ENCODE measurements at regions not wholly inside any gene's neighbourhood (a gene's known extent, or its start where the extent isn't known, plus 50 kb on each side); places are given as distances from the start of the nearest gene placed in this dataset.
"Not testable (repeated sequence)": the region's sequence is repeated elsewhere in the genome, so short reads cannot be mapped to it uniquely, and the experiment has no call there.

DNA sequence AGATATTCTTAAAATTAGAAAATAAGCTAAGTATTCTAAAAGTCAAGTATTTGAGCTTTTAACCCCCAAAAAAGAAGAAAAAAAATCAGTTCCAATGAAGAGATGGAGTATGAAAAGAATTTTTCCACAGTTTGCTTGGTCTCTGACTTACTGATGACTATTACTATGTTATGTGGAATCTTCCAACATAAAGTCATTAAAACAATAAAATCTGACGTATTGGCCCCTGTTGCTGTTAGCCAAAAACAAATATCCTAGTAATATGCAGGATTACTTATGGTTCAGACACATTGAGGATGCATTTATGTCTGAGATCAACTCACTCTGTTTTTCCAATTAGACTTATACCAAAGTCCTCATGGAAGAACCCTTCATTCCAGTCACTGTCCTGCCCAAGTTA lies 517.2 kb upstream of the ADGRL3 start:
- no peak overlapping the region for H3K4me3 ChIP-seq (ENCODE audit: low read length)
- no peak overlapping the region for H3K23ac ChIP-seq (ENCODE audit: low read length)
- no peak overlapping the region for H3K4me2 ChIP-seq (ENCODE audit: low read length)
- WGBS (ENCODE audit: extremely low coverage, insufficient coverage, low lambda C conversion rate) = no CpG with 5 or more reads among the region's 1 CpG
- no peaks in the 10 kb centered on the region for H3K79me2 ChIP-seq (ENCODE audit: control insufficient read depth, insufficient read depth, low read length)
- H2BK120ac ChIP-seq (ENCODE audit: low read depth, low read length) = no peak overlapping the region
- no peak overlapping the region for H4K8ac ChIP-seq (ENCODE audit: low read depth, low read length)
- DNase-seq = no peak
- H2BK5ac ChIP-seq (ENCODE audit: low read length) = no peak overlapping the region
- no peak overlapping the region for H2AK5ac ChIP-seq (ENCODE audit: low read length)
- H4K5ac ChIP-seq (ENCODE audit: low read length) = no peak overlapping the region
- no peak overlapping the region for H3K4ac ChIP-seq (ENCODE audit: low read depth, low read length)
- H2BK15ac ChIP-seq (replicated peaks; ENCODE audit: low read depth) = no peak overlapping the region
- no peak overlapping the region for H3K18ac ChIP-seq (ENCODE audit: low read length)
- H3K79me1 ChIP-seq (ENCODE audit: low read length) = no peaks in the 10 kb centered on the region
- H3K36me3 ChIP-seq (ENCODE audit: control insufficient read depth, insufficient read depth, low read length) = no peaks in the 10 kb centered on the region
- no peak overlapping the region for H3K9ac ChIP-seq (ENCODE audit: low read length)
- H3K4me1 ChIP-seq (ENCODE audit: control insufficient read depth, low read depth, low read length) = no peaks in the 10 kb centered on the region
- no peak overlapping the region for H3K27ac ChIP-seq (ENCODE audit: low read depth, low read length)
- H3K56ac ChIP-seq (ENCODE audit: low read length) = no peak overlapping the region
- no peaks in the 10 kb centered on the region for H3K27me3 ChIP-seq (ENCODE audit: insufficient read depth, low read length, poor library complexity)

DNA sequence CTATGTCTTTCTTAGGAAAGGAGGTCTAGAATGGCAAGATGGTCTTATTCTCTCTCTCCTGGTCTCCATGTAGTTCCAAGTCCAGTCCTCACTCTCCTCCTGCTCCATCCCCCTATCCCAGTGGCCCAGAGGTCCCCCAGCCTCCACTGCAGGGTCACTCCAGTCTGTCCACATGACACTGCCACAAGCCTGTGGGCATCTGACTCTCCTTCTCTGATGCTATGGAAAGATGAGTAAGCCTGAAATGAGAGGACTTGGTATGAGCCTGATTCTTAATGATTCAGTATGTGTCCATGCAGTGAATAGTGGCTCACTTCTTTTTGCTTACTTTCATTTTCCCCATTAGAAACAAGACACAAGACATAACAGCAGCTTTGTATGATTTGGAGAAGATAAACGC lies 516.8 kb upstream of the ADGRL3 start:
- no peaks in the 10 kb centered on the region for H3K79me1 ChIP-seq (ENCODE audit: low read length)
- H3K4ac ChIP-seq (ENCODE audit: low read depth, low read length) = no peak overlapping the region
- no peaks in the 10 kb centered on the region for H3K4me1 ChIP-seq (ENCODE audit: control insufficient read depth, low read depth, low read length)
- no peak overlapping the region for H2BK120ac ChIP-seq (ENCODE audit: low read depth, low read length)
- WGBS (ENCODE audit: extremely low coverage, insufficient coverage, low lambda C conversion rate) = no CpG with 5 or more reads among the region's 1 CpG
- no peaks in the 10 kb centered on the region for H3K79me2 ChIP-seq (ENCODE audit: control insufficient read depth, insufficient read depth, low read length)
- no peak overlapping the region for H4K8ac ChIP-seq (ENCODE audit: low read depth, low read length)
- H2BK15ac ChIP-seq (replicated peaks; ENCODE audit: low read depth) = no peak overlapping the region
- no peak for DNase-seq
- H3K4me2 ChIP-seq (ENCODE audit: low read length) = no peak overlapping the region
- H3K56ac ChIP-seq (ENCODE audit: low read length) = no peak overlapping the region
- H3K9ac ChIP-seq (ENCODE audit: low read length) = no peak overlapping the region
- no peak overlapping the region for H3K27ac ChIP-seq (ENCODE audit: low read depth, low read length)
- no peak overlapping the region for H2BK5ac ChIP-seq (ENCODE audit: low read length)
- H2AK5ac ChIP-seq (ENCODE audit: low read length) = no peak overlapping the region
- no peak overlapping the region for H4K5ac ChIP-seq (ENCODE audit: low read length)
- no peaks in the 10 kb centered on the region for H3K27me3 ChIP-seq (ENCODE audit: insufficient read depth, low read length, poor library complexity)
- H3K18ac ChIP-seq (ENCODE audit: low read length) = no peak overlapping the region
- H3K36me3 ChIP-seq (ENCODE audit: control insufficient read depth, insufficient read depth, low read length) = no peaks in the 10 kb centered on the region
- no peak overlapping the region for H3K23ac ChIP-seq (ENCODE audit: low read length)
- H3K4me3 ChIP-seq (ENCODE audit: low read length) = no peak overlapping the region

DNA sequence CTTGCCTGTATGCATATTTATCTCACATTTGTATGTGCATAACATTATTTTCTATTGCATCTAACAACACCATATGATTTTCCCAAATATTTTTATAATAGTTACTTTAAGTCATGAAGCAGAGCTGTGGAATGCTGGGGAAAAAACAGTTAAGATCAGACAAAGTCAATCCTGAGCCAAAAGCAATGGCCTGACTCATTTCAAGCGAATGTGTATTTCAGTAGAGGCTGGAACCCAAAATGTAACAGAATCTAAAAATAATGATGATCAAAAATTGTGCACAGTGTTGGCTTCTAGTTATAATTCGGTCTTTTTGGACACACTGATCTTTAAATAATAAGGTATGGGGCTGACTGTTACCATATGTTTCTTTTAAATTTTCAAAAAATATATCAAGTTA lies 516.2 kb upstream of the ADGRL3 start:
- Histone ChIP-seq H3K4ac (ENCODE audit: low read depth, low read length) (no peak overlapping the region), H3K27ac (ENCODE audit: low read depth, low read length) (no peak overlapping the region), H4K5ac (ENCODE audit: low read length) (no peak overlapping the region), H3K4me3 (ENCODE audit: low read length) (no peak overlapping the region), H2BK120ac (ENCODE audit: low read depth, low read length) (no peak overlapping the region), H2AK5ac (ENCODE audit: low read length) (no peak overlapping the region), H2BK5ac (ENCODE audit: low read length) (no peak overlapping the region), H3K4me1 (ENCODE audit: control insufficient read depth, low read depth, low read length) (no peaks in the 10 kb centered on the region), H3K79me1 (ENCODE audit: low read length) (no peaks in the 10 kb centered on the region), H3K56ac (ENCODE audit: low read length) (no peak overlapping the region), H3K23ac (ENCODE audit: low read length) (no peak overlapping the region), H2BK15ac (replicated peaks; ENCODE audit: low read depth) (no peak overlapping the region), H3K4me2 (ENCODE audit: low read length) (no peak overlapping the region), H3K18ac (ENCODE audit: low read length) (no peak overlapping the region), H3K9ac (ENCODE audit: low read length) (no peak overlapping the region), H4K8ac (ENCODE audit: low read depth, low read length) (no peak overlapping the region), H3K79me2 (ENCODE audit: control insufficient read depth, insufficient read depth, low read length) (no peaks in the 10 kb centered on the region), H3K27me3 (ENCODE audit: insufficient read depth, low read length, poor library complexity) (no peaks in the 10 kb centered on the region), H3K36me3 (ENCODE audit: control insufficient read depth, insufficient read depth, low read length) (no peaks in the 10 kb centered on the region)
- DNase-seq = no peak
- WGBS (ENCODE audit: extremely low coverage, insufficient coverage, low lambda C conversion rate) = no CpG with 5 or more reads among the region's 2 CpGs

GRCh38 chr4:60696062-60696461 lies 504.1 kb upstream of the ADGRL3 start:
- no CpG with 5 or more reads among the region's 5 CpGs for WGBS (ENCODE audit: extremely low coverage, insufficient coverage, low lambda C conversion rate)
- H2BK120ac ChIP-seq (ENCODE audit: low read depth, low read length); H3K79me1 ChIP-seq (ENCODE audit: low read length); H4K8ac ChIP-seq (ENCODE audit: low read depth, low read length); H4K5ac ChIP-seq (ENCODE audit: low read length); H2BK15ac ChIP-seq (replicated peaks; ENCODE audit: low read depth); DNase-seq; H3K27ac ChIP-seq (ENCODE audit: low read depth, low read length); H3K36me3 ChIP-seq (ENCODE audit: control insufficient read depth, insufficient read depth, low read length); H2BK5ac ChIP-seq (ENCODE audit: low read length); H3K23ac ChIP-seq (ENCODE audit: low read length); H3K9ac ChIP-seq (ENCODE audit: low read length); H3K4ac ChIP-seq (ENCODE audit: low read depth, low read length); H2AK5ac ChIP-seq (ENCODE audit: low read length); H3K4me3 ChIP-seq (ENCODE audit: low read length); H3K4me2 ChIP-seq (ENCODE audit: low read length); H3K27me3 ChIP-seq (ENCODE audit: insufficient read depth, low read length, poor library complexity); H3K18ac ChIP-seq (ENCODE audit: low read length); H3K79me2 ChIP-seq (ENCODE audit: control insufficient read depth, insufficient read depth, low read length); H3K56ac ChIP-seq (ENCODE audit: low read length); H3K4me1 ChIP-seq (ENCODE audit: control insufficient read depth, low read depth, low read length): not testable (repeated sequence)

- no peak overlapping the region for H4K8ac ChIP-seq (ENCODE audit: low read depth, low read length)
- peak; percentile 20 for DNase-seq
- H3K27me3 ChIP-seq (ENCODE audit: insufficient read depth, low read length, poor library complexity) = no peaks in the 10 kb centered on the region
- H2BK15ac ChIP-seq (replicated peaks; ENCODE audit: low read depth) = no peak overlapping the region
- no peak overlapping the region for H3K56ac ChIP-seq (ENCODE audit: low read length)
- H3K79me1 ChIP-seq (ENCODE audit: low read length) = no peaks in the 10 kb centered on the region
- no peaks in the 10 kb centered on the region for H3K4me1 ChIP-seq (ENCODE audit: control insufficient read depth, low read depth, low read length)
- H3K4me3 ChIP-seq (ENCODE audit: low read length) = no peak overlapping the region
- no peak overlapping the region for H2AK5ac ChIP-seq (ENCODE audit: low read length)
- H3K79me2 ChIP-seq (ENCODE audit: control insufficient read depth, insufficient read depth, low read length) = no peaks in the 10 kb centered on the region
- no peak overlapping the region for H4K5ac ChIP-seq (ENCODE audit: low read length)
- H3K4me2 ChIP-seq (ENCODE audit: low read length) = no peak overlapping the region
- no peak overlapping the region for H3K4ac ChIP-seq (ENCODE audit: low read depth, low read length)
- H3K18ac ChIP-seq (ENCODE audit: low read length) = no peak overlapping the region
- H3K23ac ChIP-seq (ENCODE audit: low read length) = no peak overlapping the region
- no peak overlapping the region for H2BK5ac ChIP-seq (ENCODE audit: low read length)
- WGBS (ENCODE audit: extremely low coverage, insufficient coverage, low lambda C conversion rate) = no CpG with 5 or more reads among the region's 2 CpGs
- H3K36me3 ChIP-seq (ENCODE audit: control insufficient read depth, insufficient read depth, low read length) = no peaks in the 10 kb centered on the region
- no peak overlapping the region for H3K9ac ChIP-seq (ENCODE audit: low read length)
- H2BK120ac ChIP-seq (ENCODE audit: low read depth, low read length) = no peak overlapping the region
- no peak overlapping the region for H3K27ac ChIP-seq (ENCODE audit: low read depth, low read length)
Measured at GRCh38 chr4:60709061-60709460, 491.1 kb upstream of the ADGRL3 start.

GRCh38 chr4:60718874-60719273 lies 481.3 kb upstream of the ADGRL3 start:
- H3K79me2 ChIP-seq (ENCODE audit: control insufficient read depth, insufficient read depth, low read length) = no peaks in the 10 kb centered on the region
- no peak overlapping the region for H3K4me3 ChIP-seq (ENCODE audit: low read length)
- no peak for DNase-seq
- H3K56ac ChIP-seq (ENCODE audit: low read length) = no peak overlapping the region
- no peak overlapping the region for H2BK120ac ChIP-seq (ENCODE audit: low read depth, low read length)
- H2BK5ac ChIP-seq (ENCODE audit: low read length) = no peak overlapping the region
- WGBS (ENCODE audit: extremely low coverage, insufficient coverage, low lambda C conversion rate) = no CpG with 5 or more reads among the region's 1 CpG
- H3K4ac ChIP-seq (ENCODE audit: low read depth, low read length) = no peak overlapping the region
- H3K9ac ChIP-seq (ENCODE audit: low read length) = no peak overlapping the region
- H3K27me3 ChIP-seq (ENCODE audit: insufficient read depth, low read length, poor library complexity) = no peaks in the 10 kb centered on the region
- H3K23ac ChIP-seq (ENCODE audit: low read length) = no peak overlapping the region
- no peaks in the 10 kb centered on the region for H3K79me1 ChIP-seq (ENCODE audit: low read length)
- no peak overlapping the region for H3K4me2 ChIP-seq (ENCODE audit: low read length)
- no peak overlapping the region for H3K18ac ChIP-seq (ENCODE audit: low read length)
- no peak overlapping the region for H4K5ac ChIP-seq (ENCODE audit: low read length)
- H3K36me3 ChIP-seq (ENCODE audit: control insufficient read depth, insufficient read depth, low read length) = no peaks in the 10 kb centered on the region
- no peaks in the 10 kb centered on the region for H3K4me1 ChIP-seq (ENCODE audit: control insufficient read depth, low read depth, low read length)
- no peak overlapping the region for H2AK5ac ChIP-seq (ENCODE audit: low read length)
- H3K27ac ChIP-seq (ENCODE audit: low read depth, low read length) = no peak overlapping the region
- no peak overlapping the region for H4K8ac ChIP-seq (ENCODE audit: low read depth, low read length)
- no peak overlapping the region for H2BK15ac ChIP-seq (replicated peaks; ENCODE audit: low read depth)

Measured in mesendoderm (in vitro differentiated cells).